HCT116 (cell line): ENCODE measurements at regions not wholly inside any gene's neighbourhood (a gene's known extent, or its start where the extent isn't known, plus 50 kb on each side); places are given as distances from the start of the nearest gene placed in this dataset.

ENCODE experiments used
- ATF3 ChIP-seq: IDR thresholded peaks from 2 replicates; pipeline ENCODE4 v1.6.1; 2012
- CBX3 ChIP-seq: IDR thresholded peaks from 2 replicates; pipeline ENCODE4 v1.6.1; 2012; ENCODE audit warnings: low read depth
- CTCF ChIP-seq, 3 experiments: fragments of 200-600 bp in 1 of 3; sonication (generic) in 1 of 3; IDR thresholded peaks in 2 of 3; conservative IDR thresholded peaks in 1 of 3; 2 replicates each; pipeline ENCODE4 v1.5.1; 2012 to 2017; ENCODE audit warnings: low read depth in 2 of 3, low read length in 2 of 3, antibody characterized with exemption in 1 of 3, borderline replicate concordance in 1 of 3, control low read depth in 1 of 3, mild to moderate bottlenecking in 1 of 3, mixed read lengths in 1 of 3, mixed run types in 1 of 3, moderate library complexity in 1 of 3; ENCODE audit not compliant: insufficient read depth in 1 of 3
- EZH2phosphoT487 ChIP-seq: fragments of 200-600 bp; IDR thresholded peaks from 2 replicates; pipeline ENCODE4 v1.6.1; 2018; ENCODE audit warnings: antibody characterized with exemption, borderline replicate concordance
- SRF ChIP-seq: IDR thresholded peaks from 2 replicates; pipeline ENCODE4 v1.6.1; 2012; ENCODE audit warnings: low read depth
- TCF7L2 ChIP-seq: IDR thresholded peaks from 2 replicates; pipeline ENCODE4 v1.7.0; 2011; ENCODE audit warnings: borderline replicate concordance, inconsistent platforms; ENCODE audit not compliant: insufficient read depth, insufficient read length; ENCODE audit errors: extremely low read depth

GRCh38 chr1:59122527-59122926 is 174.4 kb upstream of the FGGY start:
- TF ChIP-seq CBX3 (no peak), SRF (no peak), TCF7L2 (no peak), ATF3 (no peak), CTCF (IDR thresholded peaks at IDR 0.05 in 2 of 3, conservative IDR thresholded peaks at IDR 0.05 in 1 of 3; ENCODE audit: borderline replicate concordance in 1 of 3, insufficient read depth in 1 of 3, low read depth in 2 of 3, low read length in 2 of 3) (no peak), EZH2phosphoT487 (no peak)
